ENCODE measurements at regions not wholly inside any gene's neighbourhood (a gene's known extent, or its start where the extent isn't known, plus 50 kb on each side); places are given as distances from the start of the nearest gene placed in this dataset.
A peak's percentile ranks its signal among the peaks of the same experiment; 100 is the strongest.
"Not testable (repeated sequence)": the region's sequence is repeated elsewhere in the genome, so short reads cannot be mapped to it uniquely, and the experiment has no call there.

DNA sequence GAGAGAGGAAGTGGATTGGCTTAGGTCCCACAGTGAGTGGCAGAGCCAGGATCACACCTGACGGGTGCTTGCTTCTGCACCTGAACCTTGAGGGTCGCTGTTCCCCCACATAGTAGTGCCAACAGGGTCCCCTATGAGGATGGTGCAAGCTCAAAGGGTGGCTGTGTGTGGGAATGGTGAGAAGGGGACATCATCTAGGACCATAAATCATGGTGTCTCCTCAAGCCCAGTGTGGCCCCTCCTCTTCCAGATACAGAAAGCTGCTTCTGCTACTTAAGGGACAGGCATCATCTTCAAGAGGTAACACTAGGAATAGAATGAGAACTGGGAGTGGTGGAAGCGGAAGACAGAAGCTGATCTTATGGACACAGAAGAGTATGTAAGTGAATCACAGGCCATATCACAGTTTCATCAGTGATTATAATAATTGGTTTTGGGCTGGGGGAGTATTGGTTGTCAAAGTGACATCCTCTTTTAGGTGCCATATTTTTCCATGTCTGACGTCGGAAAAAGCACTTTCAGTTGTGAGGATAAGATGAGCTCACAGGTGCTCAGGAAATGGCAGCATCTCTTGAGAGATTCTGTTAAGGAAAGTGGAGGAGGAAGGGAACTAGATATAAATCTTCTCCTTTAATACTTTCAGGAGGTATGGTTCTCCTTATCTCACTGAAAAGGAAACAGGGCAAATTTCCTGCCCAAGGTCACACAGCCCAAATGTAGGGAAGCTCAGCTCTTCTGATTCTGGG is 83.2 kb upstream of the HNF1B start:
- no peak for DNase-seq

DNA sequence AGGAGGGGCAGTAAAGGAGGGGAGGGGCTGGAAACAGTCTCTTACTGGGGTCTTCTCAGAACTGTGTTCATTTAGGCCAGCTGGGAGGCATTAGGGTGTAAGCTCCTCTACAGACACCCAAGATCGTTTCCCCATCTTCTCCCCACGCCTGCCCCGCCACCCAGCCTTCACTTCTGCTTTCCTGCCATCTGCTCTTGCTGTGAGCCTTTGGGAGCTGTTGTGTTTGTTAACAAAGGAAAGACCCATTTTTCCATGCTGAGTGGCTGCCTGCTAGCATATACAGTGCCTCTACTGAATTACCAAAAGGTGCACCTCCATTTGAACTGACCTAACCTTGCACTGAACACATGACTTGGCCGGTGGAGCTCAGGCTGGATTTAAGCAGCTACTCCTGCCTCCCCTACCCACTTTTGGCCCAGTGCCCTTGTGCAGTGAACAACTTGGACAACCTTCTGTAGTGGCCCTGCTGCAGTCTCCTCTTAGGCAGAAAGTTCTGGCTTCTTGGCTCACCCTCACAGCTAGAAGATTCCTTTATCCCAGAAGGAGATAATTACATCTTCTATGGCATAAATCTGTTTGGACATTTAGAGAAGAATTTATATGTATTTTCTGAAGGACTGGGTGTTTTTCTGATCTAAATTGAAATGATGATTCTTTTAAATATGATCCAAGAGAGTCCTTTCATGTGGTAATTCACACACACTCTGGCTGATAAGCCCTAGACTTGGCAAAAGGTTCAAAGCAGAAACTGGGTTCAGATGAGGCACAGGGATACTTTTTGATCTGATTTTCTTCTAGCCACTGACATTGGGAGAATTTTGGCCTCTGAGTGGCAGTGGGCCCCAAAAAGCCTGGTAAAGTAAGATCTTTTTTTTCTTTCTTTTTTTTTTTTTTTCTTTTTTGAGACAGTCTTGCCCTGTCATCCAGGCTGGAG is 81.9 kb upstream of the HNF1B start:
- no peak for DNase-seq

DNA sequence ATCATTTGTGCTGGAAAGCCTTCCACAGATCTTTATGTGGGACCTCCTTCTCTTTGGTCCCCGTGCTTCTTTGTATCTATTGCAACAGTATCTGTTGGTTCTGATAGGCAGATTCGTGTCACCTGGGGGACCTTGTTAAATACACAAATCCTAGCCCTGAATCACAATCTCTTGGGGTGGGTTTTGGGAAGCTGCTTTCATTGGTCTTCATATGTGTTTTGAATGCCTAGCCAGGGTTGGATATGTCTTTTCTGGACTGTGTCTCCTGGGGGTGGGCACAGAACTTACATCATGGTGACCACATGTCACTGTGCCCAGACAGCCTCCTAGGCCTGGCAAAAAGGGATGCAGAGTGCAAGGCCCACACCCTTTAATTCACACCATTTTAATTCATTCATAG is 81.0 kb upstream of the HNF1B start:
- DNase-seq = no peak

DNA sequence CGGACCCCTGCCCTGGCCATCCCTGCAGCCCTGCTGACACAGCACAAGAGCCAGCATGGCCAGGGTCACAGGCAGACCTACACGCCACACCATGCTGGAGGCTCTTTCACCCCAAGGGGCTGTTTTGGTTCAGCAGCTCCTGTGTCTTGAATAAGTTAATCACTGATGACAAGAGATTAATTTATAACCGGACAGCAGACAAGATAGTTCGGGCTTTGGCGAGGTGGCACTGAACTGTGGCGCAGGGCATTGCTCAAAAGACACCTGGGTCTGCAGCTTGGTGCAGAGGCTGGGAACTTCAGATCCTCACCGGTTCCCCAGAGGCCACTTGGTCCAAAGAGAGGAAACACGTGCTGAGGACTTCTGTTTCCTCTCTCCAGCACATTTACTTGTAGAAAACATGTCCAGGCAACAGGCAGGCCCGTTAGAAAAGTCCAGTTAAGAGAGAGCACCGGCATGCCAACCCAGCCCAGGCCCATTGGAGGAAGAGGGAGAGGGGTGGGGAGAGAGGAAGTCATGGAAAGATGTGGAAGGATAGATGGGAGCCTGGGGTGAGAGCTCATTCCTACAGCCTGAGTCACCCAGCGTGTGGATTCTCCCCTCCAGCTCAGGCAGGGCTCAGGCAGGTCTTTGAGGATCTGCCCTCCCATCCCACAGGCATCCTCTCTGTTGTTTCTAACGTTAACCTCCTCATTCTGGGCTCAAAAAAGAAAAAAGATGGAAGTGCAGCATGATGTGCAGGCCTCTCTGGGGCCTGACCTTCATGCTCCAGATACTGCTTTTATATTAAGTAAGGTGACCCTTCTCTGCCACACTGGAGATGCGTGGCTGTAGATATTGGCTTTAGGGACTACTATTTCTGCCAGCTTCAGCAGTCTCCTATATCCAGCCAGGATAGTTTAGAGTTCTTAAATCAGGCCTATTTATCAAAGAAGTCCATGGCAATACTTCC is 80.0 kb upstream of the HNF1B start:
- no peak for DNase-seq

DNA sequence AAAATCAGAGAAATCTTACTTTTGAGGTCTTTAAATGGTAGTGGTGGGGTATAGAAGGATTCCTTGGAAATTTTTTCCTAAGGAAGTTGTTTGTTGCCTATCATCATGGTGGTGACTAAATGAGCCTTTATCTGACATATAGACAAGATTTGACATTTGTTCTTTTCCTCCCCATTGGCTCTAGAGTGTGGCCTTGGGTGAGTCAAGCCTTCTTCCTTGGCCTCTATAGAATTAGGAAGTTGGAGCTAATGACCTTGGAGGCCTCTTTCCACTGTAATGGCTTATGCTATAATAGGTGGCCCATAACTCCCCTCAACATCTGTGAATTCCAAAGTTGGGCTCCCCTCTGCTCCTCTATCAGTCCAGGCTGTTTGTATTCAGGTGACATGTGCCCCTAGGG is 79.1 kb upstream of the HNF1B start:
- DNase-seq = no peak

DNA sequence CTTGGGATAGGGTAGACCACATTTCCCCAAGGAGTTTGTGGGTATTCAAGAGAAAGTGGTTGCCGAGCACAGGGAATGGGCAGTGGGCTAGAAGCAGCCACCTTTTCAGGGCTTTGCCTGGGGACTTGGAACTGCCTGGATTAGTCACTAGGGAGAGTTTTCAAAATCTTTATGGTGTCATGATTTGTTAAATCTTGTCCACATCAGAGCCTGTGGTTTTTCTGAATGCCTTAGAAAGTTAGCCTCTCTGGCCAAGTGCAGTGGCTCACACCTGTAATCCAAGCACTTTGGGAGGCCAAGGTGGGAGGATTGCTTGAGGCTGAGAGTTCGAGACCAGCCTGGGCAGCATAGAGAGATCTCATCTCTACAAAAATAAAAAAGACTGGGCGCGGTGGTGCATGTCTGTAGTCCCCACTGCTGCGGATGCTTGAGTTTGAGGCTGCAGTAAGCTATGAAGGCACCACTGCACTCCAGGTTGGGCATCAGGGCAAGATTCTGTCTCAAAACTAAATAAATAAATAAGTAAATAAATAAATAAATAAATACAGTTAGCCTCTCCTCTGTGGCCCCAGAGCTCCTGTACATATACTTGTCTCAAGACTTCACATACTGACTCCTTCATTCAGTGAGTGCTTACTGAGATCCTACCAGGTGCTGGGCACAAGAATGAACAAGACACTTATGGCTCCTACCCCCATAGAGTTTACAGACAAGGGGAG is 76.3 kb upstream of the HNF1B start:
- DNase-seq = no peak

DNA sequence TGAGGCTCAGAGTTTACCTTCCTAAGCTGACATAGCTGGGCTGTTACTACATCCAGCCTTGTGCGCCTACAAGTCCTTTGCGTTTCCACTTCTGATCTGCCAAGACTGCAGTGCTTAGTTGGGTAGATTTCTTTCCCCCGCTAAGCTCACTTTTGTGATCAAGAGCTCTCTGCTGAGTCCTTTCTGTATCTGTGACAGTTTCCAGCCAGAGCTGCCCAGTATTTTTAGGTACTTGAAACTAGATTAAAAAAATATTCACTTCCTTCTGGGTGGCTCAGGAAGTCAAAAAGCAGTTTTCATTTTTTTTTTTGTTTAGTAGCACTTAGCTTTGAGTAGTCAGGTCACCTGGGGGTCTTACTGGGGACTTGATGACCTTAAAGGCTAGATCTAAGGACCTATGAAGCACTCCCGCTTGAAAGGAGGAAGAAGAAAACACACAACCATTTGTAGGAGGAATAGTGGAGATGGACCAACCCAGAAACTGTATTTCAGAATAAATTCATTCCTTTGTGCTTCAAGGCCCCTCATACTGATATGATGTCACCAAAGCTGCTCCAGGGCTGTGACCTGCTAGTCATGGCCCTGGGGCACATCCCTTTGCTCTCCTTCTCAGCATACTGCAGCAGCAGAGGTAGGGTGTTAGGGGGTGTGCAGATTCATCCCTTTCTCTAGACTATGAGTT is 75.6 kb upstream of the HNF1B start:
- no peak for DNase-seq

DNA sequence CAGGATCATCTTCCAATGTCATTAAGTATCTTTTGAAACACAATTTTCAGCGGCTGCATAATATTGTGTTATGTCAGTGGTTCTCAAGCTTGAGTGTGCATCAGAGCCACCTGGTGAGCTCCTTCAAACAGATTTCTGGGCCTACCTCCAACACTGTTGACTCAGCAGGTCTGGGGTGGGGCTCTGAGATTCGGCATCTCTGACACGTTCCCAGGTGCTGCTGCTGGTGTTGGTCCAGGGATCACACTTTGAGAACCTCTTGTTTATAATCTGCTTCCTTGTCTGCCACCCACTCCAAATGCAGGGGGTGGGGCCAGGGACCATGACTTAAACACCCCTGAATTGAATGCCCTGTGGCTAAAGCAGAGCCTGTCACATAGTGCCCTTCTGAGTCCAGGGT is 73.8 kb upstream of the HNF1B start:
- no peak for DNase-seq

DNA sequence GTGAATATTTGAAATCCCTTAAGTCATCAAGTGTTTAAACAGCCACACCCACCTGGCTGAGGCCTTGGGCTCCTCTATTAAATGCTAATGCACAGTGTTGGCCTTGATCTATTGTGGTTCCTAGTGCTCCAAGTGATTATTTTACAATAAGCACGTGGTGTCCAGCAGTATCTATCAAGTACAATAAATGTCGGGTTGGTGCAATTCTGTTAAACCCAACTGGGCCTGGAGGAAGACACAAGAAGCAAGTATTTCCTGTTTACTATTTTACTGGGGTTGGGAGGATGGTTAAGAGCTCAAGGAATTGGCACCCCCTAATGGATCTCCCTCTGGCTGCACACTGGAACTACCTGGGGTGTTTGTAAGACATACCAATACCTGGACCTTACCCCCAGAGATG is 72.1 kb upstream of the HNF1B start:
- no peak for DNase-seq

DNA sequence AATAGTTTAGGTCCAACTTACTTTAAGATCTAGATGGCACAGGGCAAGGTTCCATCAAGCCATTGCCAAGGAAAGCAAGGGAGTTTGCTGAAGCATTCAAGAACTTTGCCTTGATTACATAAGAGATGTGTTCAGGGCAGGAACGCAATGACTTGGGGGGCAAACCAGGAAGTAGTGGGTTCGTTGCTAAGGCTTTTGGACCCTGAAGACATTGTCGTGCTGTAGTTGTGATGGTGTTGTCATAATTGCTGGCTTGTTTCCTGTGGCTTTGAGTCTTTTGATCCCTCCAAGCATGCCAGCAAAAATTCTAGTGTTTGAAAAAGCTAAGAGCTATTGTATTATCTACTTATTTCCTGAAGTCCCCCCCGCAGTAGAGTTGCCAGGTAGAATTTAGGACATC is 70.7 kb upstream of the HNF1B start:
- no peak for DNase-seq

DNA sequence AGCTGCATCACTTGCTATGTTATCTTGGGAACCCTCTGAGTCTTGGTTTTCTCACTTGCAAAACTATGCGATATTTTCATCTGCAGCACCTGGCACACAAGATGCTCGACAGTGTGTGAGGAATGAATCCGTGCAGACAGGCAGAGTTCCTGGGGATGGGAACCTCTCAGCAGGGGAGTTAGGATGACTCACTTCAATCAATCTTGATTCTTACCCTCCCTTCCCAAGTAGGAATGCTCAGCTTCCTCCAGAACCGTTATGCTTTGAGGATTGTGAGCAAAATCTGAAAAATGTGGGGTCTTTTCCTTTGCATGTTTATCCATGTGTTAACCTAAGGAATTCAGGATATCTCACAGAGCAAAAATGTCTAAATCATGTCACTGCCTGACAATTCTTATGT is 68.9 kb upstream of the HNF1B start:
- no peak for DNase-seq

DNA sequence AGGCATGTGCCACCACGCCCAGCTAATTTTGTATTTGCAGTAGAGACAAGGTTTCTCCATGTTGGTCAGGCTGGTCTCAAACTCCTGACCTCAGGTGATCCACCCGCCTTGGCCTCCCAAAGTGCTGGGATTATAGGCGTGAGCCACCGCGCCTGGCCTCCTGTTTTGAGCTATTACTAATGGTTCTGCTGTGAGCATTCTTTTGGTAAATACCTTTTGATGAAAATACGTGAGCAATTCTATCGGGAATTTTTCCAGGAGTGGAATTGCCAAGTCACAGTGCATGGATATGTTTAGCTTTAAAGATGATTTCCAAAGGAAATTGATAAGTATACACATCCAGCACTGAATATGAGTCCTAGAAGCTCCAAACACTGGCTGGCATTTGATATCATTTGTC is 64.0 kb upstream of the HNF1B start:
- not testable (repeated sequence) for DNase-seq

DNA sequence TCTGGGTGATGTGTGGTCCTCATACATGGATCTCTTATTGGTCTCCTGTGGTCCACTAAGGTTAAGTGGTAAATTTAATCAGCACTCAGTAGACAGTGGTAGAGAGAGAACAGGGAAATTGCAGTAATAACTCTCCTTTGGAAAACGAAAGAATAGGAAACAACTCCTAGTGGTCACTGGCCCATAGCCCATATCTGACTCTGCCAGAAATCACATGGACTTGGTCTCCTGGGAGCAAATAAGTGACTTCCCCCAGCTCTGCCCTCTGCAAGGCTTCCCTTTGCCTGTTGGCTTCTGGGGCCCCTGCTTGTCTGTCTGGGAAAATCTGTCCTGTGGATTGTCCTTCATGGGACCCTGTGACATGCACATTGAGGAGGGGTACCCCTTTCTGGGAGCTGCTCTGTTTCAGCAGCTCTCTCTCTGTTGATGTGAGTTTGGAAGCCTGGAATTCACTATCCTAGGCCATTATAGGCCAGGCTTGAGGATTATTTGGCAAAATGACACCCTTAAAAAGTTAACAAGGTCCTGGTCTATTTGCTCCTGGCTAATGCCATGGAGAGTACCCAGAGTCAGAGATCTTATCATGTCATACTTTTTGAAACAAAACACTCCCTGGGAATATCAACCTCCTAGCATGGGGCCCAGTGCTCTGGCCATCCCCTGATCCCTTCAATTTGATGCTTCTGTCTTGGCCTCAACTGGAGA is 58.0 kb upstream of the HNF1B start:
- peak; percentile 40 for DNase-seq

DNA sequence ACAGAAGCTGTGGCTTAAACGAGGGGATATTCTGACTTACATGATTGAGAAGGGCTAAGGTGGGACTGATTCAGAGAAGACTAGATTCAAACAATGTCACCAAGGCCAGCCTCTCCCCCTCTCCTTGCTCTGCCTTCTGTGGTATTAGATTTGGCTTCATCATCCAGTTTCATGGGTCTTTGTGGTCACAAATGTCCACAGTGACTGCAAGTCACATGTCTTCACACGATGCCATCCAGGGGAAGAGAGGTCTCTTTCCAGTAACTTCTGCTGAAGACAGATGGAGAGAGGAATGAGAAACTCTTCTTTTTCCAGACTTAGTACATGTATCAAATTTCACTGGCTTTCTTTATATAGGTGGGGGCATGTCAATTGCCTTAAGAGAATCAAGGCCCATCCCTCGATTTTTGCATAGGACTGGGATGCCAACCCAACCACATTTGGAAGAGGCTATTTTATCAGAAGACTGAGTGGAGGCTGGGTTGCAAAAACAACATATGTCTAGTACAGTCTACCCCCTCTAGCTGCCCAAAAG is 57.3 kb upstream of the HNF1B start:
- no peak for DNase-seq

DNA sequence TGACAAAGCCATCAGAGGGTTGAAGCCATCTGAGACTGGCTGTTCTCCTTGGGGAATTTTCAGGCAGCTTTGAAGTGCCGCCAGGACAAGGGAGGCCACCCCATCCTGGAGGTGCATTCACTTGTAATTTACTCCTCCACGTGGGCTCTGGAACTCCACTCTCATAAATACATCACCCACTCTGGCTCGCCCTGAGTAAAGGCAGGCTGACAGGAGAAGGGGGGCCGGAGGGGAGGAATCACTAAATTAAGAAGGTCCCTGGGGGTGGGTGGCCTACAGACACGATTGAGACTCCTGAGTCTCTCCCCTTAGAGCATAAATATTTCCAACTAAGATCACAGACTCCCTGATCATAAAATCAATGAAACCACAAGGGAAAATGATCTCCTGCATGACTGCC is 56.3 kb upstream of the HNF1B start:
- no peak for DNase-seq

DNA sequence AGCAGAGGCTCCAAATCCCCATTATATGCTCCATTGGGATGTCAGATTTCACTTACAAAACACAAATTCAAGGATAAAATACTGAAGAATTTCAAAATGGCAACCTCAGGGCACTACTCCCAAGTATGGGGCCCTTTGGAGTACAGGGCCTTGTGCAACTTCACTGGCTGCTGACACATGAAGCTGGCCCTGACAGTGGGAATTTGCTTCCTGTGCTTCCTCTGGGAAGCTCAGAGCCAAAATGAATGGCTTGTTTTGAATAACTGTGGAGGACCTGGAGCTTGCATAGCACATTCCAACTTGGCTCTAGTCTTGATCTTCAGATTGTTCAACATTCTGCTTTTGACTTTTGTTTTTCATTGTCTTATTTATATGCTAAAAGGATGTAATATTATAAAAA is 52.3 kb upstream of the HNF1B start:
- no peak for DNase-seq

DNA sequence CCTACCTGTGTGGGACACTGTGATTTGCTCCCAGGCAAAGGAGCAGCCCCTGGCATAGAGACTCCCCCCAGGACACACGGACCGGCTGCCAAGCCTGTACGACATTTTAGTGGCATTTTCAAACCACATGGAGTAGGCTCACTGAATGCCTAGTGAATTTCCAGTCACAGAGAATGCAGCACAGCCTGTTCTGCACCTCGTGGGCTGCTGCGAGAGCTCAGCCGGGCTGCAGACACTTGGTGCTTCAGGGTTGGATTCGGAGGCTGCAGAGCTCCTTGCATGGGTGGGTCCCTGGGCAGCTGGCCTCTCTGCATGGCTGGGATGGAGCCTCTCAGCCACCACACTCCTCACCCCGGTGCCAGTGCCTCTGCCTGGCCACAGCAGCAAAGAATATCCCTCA is 51.2 kb upstream of the HNF1B start:
- no peak for DNase-seq
